Epithelial cell of proximal tubule (primary cell): ENCODE measurements at regions not wholly inside any gene's neighbourhood (a gene's known extent, or its start where the extent isn't known, plus 50 kb on each side); places are given as distances from the start of the nearest gene placed in this dataset.

Experiments
- DNase-seq: peaks from one replicate; pipeline ENCODE4 v3.0.0-alpha.2; 2011; ENCODE audit warnings: low read depth
- H3K4me3 ChIP-seq: 2 replicates; pipeline ENCODE4 v1.5.1; 2011; ENCODE audit warnings: low read depth, mild to moderate bottlenecking, low read length
- TF ChIP-seq, protein P1 (sequence below): conservative IDR thresholded peaks from 2 replicates; pipeline ENCODE4 v1.5.1; 2012; ENCODE audit warnings: low read depth, mild to moderate bottlenecking, low read length

DNA sequence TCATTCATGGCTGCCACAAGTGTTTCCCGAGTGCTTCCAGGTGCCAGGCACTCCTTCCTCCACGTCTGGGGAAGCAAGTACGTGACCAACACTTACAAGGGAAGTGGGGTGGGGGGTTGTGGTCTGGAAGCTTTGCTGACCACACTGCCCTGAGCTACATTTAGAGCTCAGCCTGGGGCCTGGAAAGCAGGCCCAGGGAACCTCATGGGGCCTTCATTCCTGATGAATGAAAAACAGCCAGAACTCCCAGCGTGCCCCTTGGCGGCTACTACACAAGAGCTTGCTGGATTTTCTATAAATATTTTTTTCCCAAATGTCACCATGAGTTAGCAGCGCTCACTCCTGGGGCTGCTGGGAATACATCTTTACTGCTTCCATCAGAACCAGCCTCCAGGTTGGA, 73.3 kb downstream of the ABCC12 start:
- no peak for DNase-seq
- no peak overlapping the region for H3K4me3 ChIP-seq
- TF ChIP-seq, protein P1, sequence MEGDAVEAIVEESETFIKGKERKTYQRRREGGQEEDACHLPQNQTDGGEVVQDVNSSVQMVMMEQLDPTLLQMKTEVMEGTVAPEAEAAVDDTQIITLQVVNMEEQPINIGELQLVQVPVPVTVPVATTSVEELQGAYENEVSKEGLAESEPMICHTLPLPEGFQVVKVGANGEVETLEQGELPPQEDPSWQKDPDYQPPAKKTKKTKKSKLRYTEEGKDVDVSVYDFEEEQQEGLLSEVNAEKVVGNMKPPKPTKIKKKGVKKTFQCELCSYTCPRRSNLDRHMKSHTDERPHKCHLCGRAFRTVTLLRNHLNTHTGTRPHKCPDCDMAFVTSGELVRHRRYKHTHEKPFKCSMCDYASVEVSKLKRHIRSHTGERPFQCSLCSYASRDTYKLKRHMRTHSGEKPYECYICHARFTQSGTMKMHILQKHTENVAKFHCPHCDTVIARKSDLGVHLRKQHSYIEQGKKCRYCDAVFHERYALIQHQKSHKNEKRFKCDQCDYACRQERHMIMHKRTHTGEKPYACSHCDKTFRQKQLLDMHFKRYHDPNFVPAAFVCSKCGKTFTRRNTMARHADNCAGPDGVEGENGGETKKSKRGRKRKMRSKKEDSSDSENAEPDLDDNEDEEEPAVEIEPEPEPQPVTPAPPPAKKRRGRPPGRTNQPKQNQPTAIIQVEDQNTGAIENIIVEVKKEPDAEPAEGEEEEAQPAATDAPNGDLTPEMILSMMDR, result no peak

DNA sequence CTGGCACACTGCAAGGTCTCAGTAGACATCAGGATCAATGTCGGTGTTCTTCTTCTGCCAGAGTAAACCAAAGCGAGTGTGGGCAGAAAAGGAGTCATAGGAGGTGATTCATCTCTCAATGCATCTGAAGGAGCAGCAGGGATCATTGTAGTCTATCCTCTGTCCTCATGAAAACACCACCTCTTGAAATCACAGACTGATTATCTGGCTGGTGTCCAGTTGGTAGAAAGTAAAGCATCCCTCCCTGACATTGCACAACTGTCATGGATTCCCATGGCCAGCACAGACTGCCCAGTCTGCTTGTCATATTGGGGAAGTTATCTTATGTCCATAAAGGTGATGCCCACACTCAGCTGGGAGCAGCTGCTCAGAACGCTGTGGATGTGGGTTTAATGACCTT, 74.1 kb downstream of the ABCC12 start:
- peak; percentile 13 for DNase-seq
- TF ChIP-seq, protein P1, result no peak
- H3K4me3 ChIP-seq, result no peak overlapping the region

DNA sequence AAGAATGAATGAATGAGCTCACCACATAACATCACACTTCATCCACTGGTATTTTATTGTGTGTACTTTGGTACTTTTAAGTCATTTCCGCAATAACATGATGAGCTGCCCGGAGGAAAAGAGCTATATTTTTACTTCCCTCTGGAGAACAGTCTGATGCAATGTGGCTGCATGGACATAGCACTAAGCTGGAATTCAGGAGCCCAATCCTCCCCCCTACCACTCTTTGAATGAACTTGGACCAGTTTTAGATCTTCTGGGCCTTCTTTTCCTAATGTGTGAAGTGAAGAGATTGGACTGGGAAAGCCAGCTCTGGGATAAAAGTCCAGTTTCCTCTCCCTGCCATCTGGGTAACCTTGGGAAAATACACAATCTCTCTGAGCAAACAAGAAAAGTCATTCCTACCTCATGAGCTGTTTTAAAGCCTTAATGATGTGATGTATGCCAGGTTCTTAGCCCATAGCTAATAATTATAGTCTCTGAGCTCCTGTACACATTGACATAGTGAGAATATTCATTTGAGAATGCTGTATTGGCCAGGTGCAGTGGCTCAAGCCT, 79.3 kb downstream of the ABCC12 start:
- no peak for DNase-seq
- TF ChIP-seq, protein P1, result no peak
- no peak overlapping the region for H3K4me3 ChIP-seq

DNA sequence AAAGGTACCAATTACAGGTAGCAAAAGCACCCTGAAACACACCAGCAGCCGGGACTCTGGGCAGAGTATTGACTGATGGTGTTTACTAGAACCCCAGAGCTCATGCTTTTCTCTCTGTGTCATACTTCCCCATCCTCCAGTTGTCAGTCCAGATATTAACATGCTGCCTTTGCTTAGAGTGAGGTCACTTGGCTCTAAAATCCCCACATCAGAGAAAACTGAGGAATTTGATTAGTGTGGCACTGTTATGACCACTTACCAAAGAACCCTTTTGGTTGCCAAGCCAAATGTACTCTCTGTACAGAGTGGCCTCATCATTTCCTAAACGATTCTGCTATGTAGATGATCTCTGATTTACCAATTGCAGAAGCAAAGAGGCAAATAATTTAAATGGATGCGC, 80.4 kb downstream of the ABCC12 start:
- H3K4me3 ChIP-seq, result no peak overlapping the region
- TF ChIP-seq, protein P1, result no peak
- no peak for DNase-seq

DNA sequence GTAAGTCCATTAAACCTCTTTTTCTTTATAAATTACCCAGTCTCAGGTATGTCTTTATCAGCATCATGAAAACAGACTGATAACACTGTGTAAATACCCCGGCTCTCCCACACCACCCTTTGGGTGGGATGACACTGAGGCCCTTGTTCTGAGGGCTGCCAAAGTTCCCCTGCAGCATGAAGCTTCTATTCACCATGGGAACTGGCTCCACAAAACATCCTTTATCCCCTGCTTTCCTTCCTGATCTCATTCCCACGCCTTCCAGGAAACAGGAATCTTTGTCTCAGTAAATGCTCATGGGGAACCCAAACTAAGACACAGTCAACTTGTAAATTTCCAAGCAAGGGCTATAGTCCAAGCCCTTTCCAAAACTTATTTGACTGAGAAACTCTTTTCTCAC, 88.4 kb downstream of the ABCC12 start:
- no peak overlapping the region for H3K4me3 ChIP-seq
- DNase-seq, result no peak
- TF ChIP-seq, protein P1, result no peak

DNA sequence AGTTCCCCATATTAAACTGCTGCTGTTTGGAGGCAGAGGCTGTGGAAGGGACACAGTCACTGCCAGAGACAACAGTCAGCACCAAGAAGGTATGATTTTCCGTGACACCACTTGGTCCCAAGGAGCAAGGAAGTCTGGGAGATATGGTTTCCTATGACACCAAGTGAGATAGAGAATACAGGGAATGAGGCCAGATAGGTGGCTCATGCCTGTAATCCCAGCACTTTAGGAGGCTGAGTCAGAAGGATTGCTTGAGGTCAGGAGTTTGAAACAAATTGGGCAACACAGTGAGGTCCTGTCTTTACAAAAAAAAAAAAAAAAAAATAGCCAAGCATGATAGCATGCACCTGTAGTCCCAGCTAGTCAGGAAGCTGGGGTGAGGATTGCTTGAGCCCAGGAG, 90.8 kb downstream of the ABCC12 start:
- H3K4me3 ChIP-seq, result no peak overlapping the region
- DNase-seq, result no peak
- TF ChIP-seq, protein P1, result no peak

DNA sequence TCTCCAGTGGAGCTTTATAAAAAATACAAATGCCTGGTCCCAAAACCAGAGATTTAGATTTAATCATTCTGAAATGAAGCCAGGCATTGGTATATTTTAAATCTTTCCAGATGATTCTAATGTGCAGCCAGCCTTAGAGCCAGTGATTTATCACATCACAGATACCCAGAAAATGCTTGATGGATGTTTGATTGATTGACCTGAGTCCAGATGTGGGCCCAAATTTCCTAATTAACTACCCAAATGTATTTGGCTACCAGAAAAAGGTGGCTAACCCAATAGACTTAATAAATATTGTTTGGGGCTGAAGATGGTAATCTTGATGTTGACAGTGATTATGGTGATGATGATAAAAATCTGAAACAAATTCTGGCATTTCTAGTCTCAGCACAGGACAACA, 93.1 kb downstream of the ABCC12 start:
- TF ChIP-seq, protein P1, result no peak
- DNase-seq, result no peak
- no peak overlapping the region for H3K4me3 ChIP-seq
